Ovary (tissue), 3 donors: ENCODE measurements at regions not wholly inside any gene's neighbourhood (a gene's known extent, or its start where the extent isn't known, plus 50 kb on each side); places are given as distances from the start of the nearest gene placed in this dataset.

ENCODE experiments used
- EP300 ChIP-seq: sonication (generic); formaldehyde crosslinking; IDR thresholded peaks from one replicate; pipeline ENCODE4 v1.6.1; 2017; ENCODE audit warnings: antibody characterized with exemption
- TF ChIP-seq, protein P1 (sequence below), 3 donors: fragments of 450-650 bp in 2 of 3; fragments of 200-600 bp in 1 of 3; IDR thresholded peaks; one replicate each; pipeline versions ENCODE4 v1.5.1 to v1.8.0; 2016 to 2022; ENCODE audit warnings: antibody characterized with exemption in 3 of 3, mild to moderate bottlenecking in 1 of 3
- donor health status: DM: no; HTN: no; CAD: no.

DNA sequence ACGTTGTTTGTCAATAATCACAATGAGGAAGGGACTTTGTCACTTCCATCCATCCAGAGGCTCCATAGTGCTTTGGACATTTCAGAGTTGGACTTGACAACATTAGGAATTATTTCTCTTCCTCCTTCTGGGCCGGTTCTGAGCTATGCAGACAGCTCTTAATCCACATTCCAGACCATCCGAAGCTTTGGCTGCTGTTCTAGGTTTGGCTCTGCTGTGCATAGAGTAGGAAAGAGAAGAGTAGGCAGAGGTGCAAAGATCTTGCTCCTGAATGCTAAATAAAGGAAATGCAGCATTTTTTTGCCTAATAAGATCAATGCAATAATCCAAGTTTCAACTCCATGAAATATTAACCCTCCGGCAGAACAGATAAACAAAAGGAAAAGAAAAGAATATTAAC, 216.3 kb upstream of the PRNP start:
- TF ChIP-seq, protein P1, sequence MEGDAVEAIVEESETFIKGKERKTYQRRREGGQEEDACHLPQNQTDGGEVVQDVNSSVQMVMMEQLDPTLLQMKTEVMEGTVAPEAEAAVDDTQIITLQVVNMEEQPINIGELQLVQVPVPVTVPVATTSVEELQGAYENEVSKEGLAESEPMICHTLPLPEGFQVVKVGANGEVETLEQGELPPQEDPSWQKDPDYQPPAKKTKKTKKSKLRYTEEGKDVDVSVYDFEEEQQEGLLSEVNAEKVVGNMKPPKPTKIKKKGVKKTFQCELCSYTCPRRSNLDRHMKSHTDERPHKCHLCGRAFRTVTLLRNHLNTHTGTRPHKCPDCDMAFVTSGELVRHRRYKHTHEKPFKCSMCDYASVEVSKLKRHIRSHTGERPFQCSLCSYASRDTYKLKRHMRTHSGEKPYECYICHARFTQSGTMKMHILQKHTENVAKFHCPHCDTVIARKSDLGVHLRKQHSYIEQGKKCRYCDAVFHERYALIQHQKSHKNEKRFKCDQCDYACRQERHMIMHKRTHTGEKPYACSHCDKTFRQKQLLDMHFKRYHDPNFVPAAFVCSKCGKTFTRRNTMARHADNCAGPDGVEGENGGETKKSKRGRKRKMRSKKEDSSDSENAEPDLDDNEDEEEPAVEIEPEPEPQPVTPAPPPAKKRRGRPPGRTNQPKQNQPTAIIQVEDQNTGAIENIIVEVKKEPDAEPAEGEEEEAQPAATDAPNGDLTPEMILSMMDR (IDR thresholded peaks at IDR 0.05): no peak
- no peak for TF ChIP-seq EP300
